Loucy (cell line): ENCODE measurements at regions not wholly inside any gene's neighbourhood (a gene's known extent, or its start where the extent isn't known, plus 50 kb on each side); places are given as distances from the start of the nearest gene placed in this dataset.

ENCODE experiments used
- H2AFZ ChIP-seq: fragments of 200-600 bp; sonication (generic); 2 replicates; pipeline ENCODE4 v1.6.0; 2016; ENCODE audit warnings: antibody characterized with exemption, mild to moderate bottlenecking, low read length, moderate library complexity
- H3F3A ChIP-seq: fragments of 200-600 bp; 2 replicates; pipeline ENCODE4 v1.6.0; 2016; ENCODE audit warnings: antibody characterized with exemption, low read depth, mild to moderate bottlenecking
- H3K27me3 ChIP-seq: fragments of 200-600 bp; sonication (generic); 2 replicates; pipeline ENCODE4 v1.6.1; 2014; ENCODE audit warnings: low read length, mild to moderate bottlenecking; ENCODE audit not compliant: insufficient read depth, poor library complexity, severe bottlenecking
- H3K36me3 ChIP-seq: fragments of 200-600 bp; sonication (generic); 2 replicates; pipeline ENCODE4 v1.6.1; 2016; ENCODE audit warnings: low read length; ENCODE audit not compliant: insufficient read depth
- H3K4me1 ChIP-seq: fragments of 200-600 bp; sonication (generic); 2 replicates; pipeline ENCODE4 v1.5.1; 2014; ENCODE audit warnings: low read length, mild to moderate bottlenecking; ENCODE audit not compliant: insufficient read depth, poor library complexity, severe bottlenecking
- H3K4me2 ChIP-seq: fragments of 200-600 bp; sonication (generic); 2 replicates; pipeline ENCODE4 v1.6.0; 2014; ENCODE audit warnings: antibody characterized with exemption, low read length, low read depth, mild to moderate bottlenecking; ENCODE audit not compliant: poor library complexity, severe bottlenecking
- H3K4me3 ChIP-seq: fragments of 200-600 bp; sonication (generic); 2 replicates; pipeline ENCODE4 v1.5.1; 2014; ENCODE audit warnings: low read length, mild to moderate bottlenecking, mixed read lengths; ENCODE audit not compliant: poor library complexity, severe bottlenecking
- H3K79me2 ChIP-seq: fragments of 200-600 bp; sonication (generic); 2 replicates; pipeline ENCODE4 v1.6.1; 2014; ENCODE audit warnings: low read length; ENCODE audit not compliant: insufficient read depth
- H3K9ac ChIP-seq: fragments of 200-600 bp; sonication (generic); 2 replicates; pipeline ENCODE4 v1.6.0; 2014; ENCODE audit warnings: mild to moderate bottlenecking, low read depth, low read length, moderate library complexity; ENCODE audit not compliant: poor library complexity, severe bottlenecking
- H3K9me2 ChIP-seq: fragments of 200-600 bp; sonication (generic); replicated peaks from 2 replicates; pipeline ENCODE4 v1.6.1; 2016; ENCODE audit warnings: low read depth, low read length, mixed read lengths
- H3K9me3 ChIP-seq: fragments of 200-600 bp; sonication (generic); 2 replicates; pipeline ENCODE4 v1.6.1; 2014; ENCODE audit warnings: mild to moderate bottlenecking, antibody characterized with exemption, low read length, low read depth; ENCODE audit not compliant: insufficient read depth
- H4K20me1 ChIP-seq: fragments of 200-600 bp; sonication (generic); 2 replicates; pipeline ENCODE4 v1.6.0; 2014; ENCODE audit warnings: antibody characterized with exemption, low read length, mild to moderate bottlenecking; ENCODE audit not compliant: insufficient read depth, poor library complexity, severe bottlenecking
- CTCF ChIP-seq: fragments of 200-600 bp; sonication (generic); conservative IDR thresholded peaks from 2 replicates; pipeline ENCODE4 v1.5.1; 2014; ENCODE audit warnings: mild to moderate bottlenecking, antibody characterized with exemption, low read length
- EZH2phosphoT487 ChIP-seq: fragments of 200-600 bp; IDR thresholded peaks from 2 replicates; pipeline ENCODE4 v1.6.1; 2018; ENCODE audit warnings: antibody characterized with exemption, mild to moderate bottlenecking, moderate library complexity, borderline replicate concordance

GRCh38 chr2:211174021-211174420 lies 617.6 kb downstream of the CPS1 start:
- Histone ChIP-seq H3K4me1 (no peaks in the 10 kb centered on the region), H3F3A (no peaks in the 10 kb centered on the region), H3K4me3 (no peak overlapping the region), H3K9me3 (no peaks in the 10 kb centered on the region), H4K20me1 (no peaks in the 10 kb centered on the region), H3K79me2 (no peaks in the 10 kb centered on the region), H3K9ac (no peak overlapping the region), H3K36me3 (no peaks in the 10 kb centered on the region), H3K4me2 (no peak overlapping the region), H3K27me3 (no peaks in the 10 kb centered on the region), H2AFZ (no peak overlapping the region), H3K9me2 (no peaks in the 10 kb centered on the region)
- TF ChIP-seq EZH2phosphoT487 (no peak), CTCF (no peak)

GRCh38 chr2:211174631-211175030 lies 618.2 kb downstream of the CPS1 start:
- no peaks in the 10 kb centered on the region for H3K9me2 ChIP-seq
- H2AFZ ChIP-seq, result no peak overlapping the region
- H3F3A ChIP-seq, result no peaks in the 10 kb centered on the region
- H3K4me1 ChIP-seq, result no peaks in the 10 kb centered on the region
- no peak overlapping the region for H3K4me3 ChIP-seq
- H3K9ac ChIP-seq, result no peak overlapping the region
- no peaks in the 10 kb centered on the region for H3K9me3 ChIP-seq
- no peaks in the 10 kb centered on the region for H4K20me1 ChIP-seq
- no peak for TF ChIP-seq CTCF
- no peak for TF ChIP-seq EZH2phosphoT487
- H3K36me3 ChIP-seq, result no peaks in the 10 kb centered on the region
- no peaks in the 10 kb centered on the region for H3K27me3 ChIP-seq
- H3K79me2 ChIP-seq, result no peaks in the 10 kb centered on the region
- H3K4me2 ChIP-seq, result no peak overlapping the region

DNA sequence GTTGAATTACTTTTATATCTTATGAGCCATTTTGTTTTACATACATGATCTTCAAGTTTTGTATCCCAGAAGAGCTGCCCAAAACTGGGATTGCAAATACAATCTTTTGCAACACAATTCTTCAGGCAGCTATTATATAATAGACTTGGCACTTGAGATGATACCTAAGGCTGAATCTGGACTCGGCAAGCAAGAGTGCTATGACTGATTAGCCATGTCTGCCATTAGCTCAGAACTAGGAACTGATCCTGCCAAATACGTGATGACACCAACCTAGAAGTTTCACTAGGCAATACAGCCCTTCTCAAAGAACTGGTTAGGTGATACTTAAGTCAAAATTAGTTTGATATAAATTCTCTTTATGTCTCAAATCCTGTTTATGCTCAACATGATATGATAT lies 619.6 kb downstream of the CPS1 start:
- Histone ChIP-seq H3K36me3 (no peaks in the 10 kb centered on the region), H3K27me3 (no peaks in the 10 kb centered on the region), H3K9me3 (no peaks in the 10 kb centered on the region)

More for the DNA sequence above, 619.6 kb downstream of the CPS1 start:
- Histone ChIP-seq H3K4me1 (no peaks in the 10 kb centered on the region), H3F3A (no peaks in the 10 kb centered on the region), H3K79me2 (no peaks in the 10 kb centered on the region), H4K20me1 (no peaks in the 10 kb centered on the region), H3K9me2 (no peaks in the 10 kb centered on the region), H2AFZ (no peak overlapping the region), H3K4me2 (no peak overlapping the region), H3K9ac (no peak overlapping the region), H3K4me3 (no peak overlapping the region)
- no peak for TF ChIP-seq CTCF
